HepG2 (cell line): ENCODE measurements at regions not wholly inside any gene's neighbourhood (a gene's known extent, or its start where the extent isn't known, plus 50 kb on each side); places are given as distances from the start of the nearest gene placed in this dataset.

Source experiments
- AKNA ChIP-seq: sonication (generic); formaldehyde crosslinking; IDR thresholded peaks from 2 replicates; pipeline ENCODE4 v1.4.0; 2020; ENCODE audit warnings: missing genetic modification reagents, borderline replicate concordance
- GATAD2A ChIP-seq: IDR thresholded peaks from 2 replicates; pipeline ENCODE4 v1.6.1; 2016
- HDAC2 ChIP-seq: sonication (generic); formaldehyde crosslinking; IDR thresholded peaks from 2 replicates; pipeline ENCODE4 v1.4.0; 2020; ENCODE audit warnings: missing genetic modification reagents
- JUNB ChIP-seq: sonication (generic); formaldehyde crosslinking; IDR thresholded peaks from 2 replicates; pipeline ENCODE4 v1.8.0; 2022; ENCODE audit warnings: missing genetic modification reagents, mild to moderate bottlenecking, borderline replicate concordance
- KAT8 ChIP-seq: IDR thresholded peaks from 2 replicates; pipeline ENCODE4 v1.6.1; 2016; ENCODE audit warnings: missing genetic modification reagents, missing compliant biosample characterization
- KMT2B ChIP-seq: IDR thresholded peaks from 2 replicates; pipeline ENCODE4 v1.6.1; 2016; ENCODE audit warnings: missing genetic modification reagents, missing compliant biosample characterization
- MXD4 ChIP-seq: IDR thresholded peaks from 2 replicates; pipeline ENCODE4 v1.6.1; 2016; ENCODE audit warnings: mild to moderate bottlenecking, missing biosample characterization, missing genetic modification reagents
- NFYC ChIP-seq: IDR thresholded peaks from 2 replicates; pipeline ENCODE4 v1.6.1; 2016; ENCODE audit warnings: missing genetic modification reagents, missing compliant biosample characterization
- PRDM4 ChIP-seq: sonication (generic); formaldehyde crosslinking; IDR thresholded peaks from 2 replicates; pipeline ENCODE4 v1.9.0; 2021; ENCODE audit warnings: missing genetic modification reagents, borderline replicate concordance
- SOX6 ChIP-seq, 2 experiments: fragments of 450-650 bp in 1 of 2; sonication (generic) in 1 of 2; formaldehyde crosslinking in 1 of 2; IDR thresholded peaks; 2 replicates each; pipeline versions ENCODE4 v1.4.0 to v1.6.1; 2017 to 2020; ENCODE audit warnings: antibody characterized with exemption in 1 of 2, mild to moderate bottlenecking in 1 of 2, missing genetic modification reagents in 1 of 2
- SP140L ChIP-seq: sonication (generic); formaldehyde crosslinking; IDR thresholded peaks from 2 replicates; pipeline ENCODE4 v1.4.0; 2020; ENCODE audit warnings: missing genetic modification reagents, borderline replicate concordance
- ZFP36L2 ChIP-seq: sonication (generic); formaldehyde crosslinking; IDR thresholded peaks from 2 replicates; pipeline ENCODE4 v1.4.0; 2020; ENCODE audit warnings: missing genetic modification reagents
- ZFP62 ChIP-seq: sonication (generic); formaldehyde crosslinking; IDR thresholded peaks from 2 replicates; pipeline ENCODE4 v1.4.0; 2020; ENCODE audit warnings: missing genetic modification reagents
- ZFP82 ChIP-seq: sonication (generic); formaldehyde crosslinking; IDR thresholded peaks from 2 replicates; pipeline ENCODE4 v1.5.1; 2020; ENCODE audit warnings: mild to moderate bottlenecking, missing genetic modification reagents, borderline replicate concordance
- ZFP90 ChIP-seq: sonication (generic); formaldehyde crosslinking; IDR thresholded peaks from 2 replicates; pipeline ENCODE4 v1.8.0; 2022; ENCODE audit warnings: missing genetic modification reagents, mild to moderate bottlenecking, inconsistent platforms, borderline replicate concordance
- ZNF251 ChIP-seq: sonication (generic); formaldehyde crosslinking; IDR thresholded peaks from 2 replicates; pipeline ENCODE4 v1.9.0; 2021; ENCODE audit warnings: mild to moderate bottlenecking, missing genetic modification reagents
- ZNF337 ChIP-seq: sonication (generic); formaldehyde crosslinking; IDR thresholded peaks from 2 replicates; pipeline ENCODE4 v1.5.1; 2020; ENCODE audit warnings: missing genetic modification reagents, low read depth, mild to moderate bottlenecking, borderline replicate concordance
- ZNF446 ChIP-seq: sonication (generic); formaldehyde crosslinking; IDR thresholded peaks from 2 replicates; pipeline ENCODE4 v1.5.0; 2020; ENCODE audit warnings: mild to moderate bottlenecking, missing genetic modification reagents
- ZNF550 ChIP-seq: sonication (generic); formaldehyde crosslinking; IDR thresholded peaks from 2 replicates; pipeline ENCODE4 v1.4.0; 2020; ENCODE audit warnings: mild to moderate bottlenecking, missing genetic modification reagents, borderline replicate concordance
- ZNF607 ChIP-seq: sonication (generic); formaldehyde crosslinking; IDR thresholded peaks from 2 replicates; pipeline ENCODE4 v1.5.1; 2020; ENCODE audit warnings: missing genetic modification reagents, mild to moderate bottlenecking, borderline replicate concordance
- ZNF710 ChIP-seq: sonication (generic); formaldehyde crosslinking; IDR thresholded peaks from 2 replicates; pipeline ENCODE4 v1.5.0; 2020; ENCODE audit warnings: mild to moderate bottlenecking, missing genetic modification reagents, borderline replicate concordance
- ZNF720 ChIP-seq: sonication (generic); formaldehyde crosslinking; IDR thresholded peaks from 2 replicates; pipeline ENCODE4 v1.4.0; 2020; ENCODE audit warnings: missing genetic modification reagents
- ZNF746 ChIP-seq: sonication (generic); formaldehyde crosslinking; IDR thresholded peaks from 2 replicates; pipeline ENCODE4 v1.8.0; 2022; ENCODE audit warnings: mild to moderate bottlenecking, missing genetic modification reagents

GRCh38 chr6:139490482-139490881 lies 116.0 kb upstream of the CITED2 start (continued):
- TF ChIP-seq ZNF720 (CRISPR knock-in tag) = no peak
- TF ChIP-seq SP140L (CRISPR knock-in tag) = no peak
- peak; percentile 75 for TF ChIP-seq NFYC (CRISPR knock-in tag)
- no peak for TF ChIP-seq MXD4 (CRISPR knock-in tag)
- TF ChIP-seq ZNF710 (CRISPR knock-in tag) = no peak
- TF ChIP-seq HDAC2 (CRISPR knock-in tag) = no peak
- TF ChIP-seq ZNF251 (CRISPR knock-in tag) = no peak
- peak; percentile 57; the same call in 1 of the 2 replicates for TF ChIP-seq KAT8 (CRISPR knock-in tag)
- no peak for TF ChIP-seq ZFP90 (CRISPR knock-in tag)
- TF ChIP-seq ZFP36L2 (CRISPR knock-in tag) = no peak
- TF ChIP-seq SOX6 (IDR thresholded peaks at IDR 0.05) = no peak
- TF ChIP-seq SOX6 (CRISPR knock-in tag; IDR thresholded peaks at IDR 0.05) = peak; percentile 39; the same call in 1 of the 2 replicates
- no peak for TF ChIP-seq AKNA
- no peak for TF ChIP-seq KMT2B (CRISPR knock-in tag)
- peak; percentile 50 for TF ChIP-seq GATAD2A (CRISPR knock-in tag)
- no peak for TF ChIP-seq ZNF550 (CRISPR knock-in tag)
- TF ChIP-seq ZNF607 = no peak
- TF ChIP-seq PRDM4 (CRISPR knock-in tag) = no peak
- TF ChIP-seq ZNF746 = no peak
- TF ChIP-seq ZNF337 = no peak
- no peak for TF ChIP-seq ZFP62 (CRISPR knock-in tag)
- TF ChIP-seq ZNF446 = no peak
- no peak for TF ChIP-seq ZFP82 (CRISPR knock-in tag)
- TF ChIP-seq JUNB (CRISPR knock-in tag) = peak; percentile 48; the same call in 1 of the 2 replicates
